ENCODE measurements at regions not wholly inside any gene's neighbourhood (a gene's known extent, or its start where the extent isn't known, plus 50 kb on each side); places are given as distances from the start of the nearest gene placed in this dataset.

GRCh38 chr4:129193357-129194100 is 97.6 kb downstream of the C4orf33 start:
- no peak for TF ChIP-seq EP300 (IDR thresholded peaks at IDR 0.05)
- no peak for TF ChIP-seq CTCF (IDR thresholded peaks at IDR 0.05)
